Central memory CD4-positive, alpha-beta T cell (primary cell): ENCODE measurements at regions not wholly inside any gene's neighbourhood (a gene's known extent, or its start where the extent isn't known, plus 50 kb on each side); places are given as distances from the start of the nearest gene placed in this dataset.
A peak's percentile ranks its signal among the peaks of the same experiment; 100 is the strongest.

Experiments used
- DNase-seq: peaks from one replicate; pipeline ENCODE4 v3.0.0; 2022

- DNase-seq = no peak
These were observed 192.8 kb downstream of the SMIM20 start for GRCh38 chr4:26106776-26107175.

GRCh38 chr4:26108054-26108453 lies 194.0 kb downstream of the SMIM20 start:
- DNase-seq = no peak

GRCh38 chr4:26110493-26110892 lies 196.5 kb downstream of the SMIM20 start:
- no peak for DNase-seq

- DNase-seq = no peak
These were observed 199.4 kb downstream of the SMIM20 start for GRCh38 chr4:26113339-26113940.

GRCh38 chr4:26116057-26116456 lies 202.0 kb downstream of the SMIM20 start:
- DNase-seq = no peak

- no peak for DNase-seq
These were observed 200.6 kb upstream of the RBPJ start for GRCh38 chr4:26120098-26120825.

GRCh38 chr4:26122690-26123089 lies 198.1 kb upstream of the RBPJ start:
- no peak for DNase-seq

GRCh38 chr4:26124753-26125321 lies 196.0 kb upstream of the RBPJ start:
- no peak for DNase-seq

GRCh38 chr4:26126143-26126718 lies 194.6 kb upstream of the RBPJ start:
- DNase-seq = peak; percentile 9

- DNase-seq = no peak
These were observed 193.8 kb upstream of the RBPJ start for GRCh38 chr4:26126994-26127393.

GRCh38 chr4:26127851-26128337 lies 192.9 kb upstream of the RBPJ start:
- DNase-seq = no peak

GRCh38 chr4:26130173-26130572 lies 190.6 kb upstream of the RBPJ start:
- DNase-seq = no peak

- peak; percentile 66 for DNase-seq
These were observed 189.9 kb upstream of the RBPJ start for GRCh38 chr4:26130841-26131432.

GRCh38 chr4:26131711-26132110 lies 189.1 kb upstream of the RBPJ start:
- peak; percentile 57 for DNase-seq

- DNase-seq = no peak
These were observed 188.0 kb upstream of the RBPJ start for GRCh38 chr4:26132858-26133257.

GRCh38 chr4:26133840-26134239 lies 187.0 kb upstream of the RBPJ start:
- no peak for DNase-seq

- no peak for DNase-seq
These were observed 185.5 kb upstream of the RBPJ start for GRCh38 chr4:26135331-26135730.

- no peak for DNase-seq
These were observed 184.2 kb upstream of the RBPJ start for GRCh38 chr4:26136615-26137014.

GRCh38 chr4:26137288-26137687 lies 183.5 kb upstream of the RBPJ start:
- no peak for DNase-seq

- no peak for DNase-seq
These were observed 181.4 kb upstream of the RBPJ start for GRCh38 chr4:26139310-26139924.

- DNase-seq = no peak
These were observed 180.5 kb upstream of the RBPJ start for GRCh38 chr4:26140150-26140898.

GRCh38 chr4:26141051-26141721 lies 179.6 kb upstream of the RBPJ start:
- DNase-seq = no peak
